PFSK-1 (cell line): ENCODE measurements at regions not wholly inside any gene's neighbourhood (a gene's known extent, or its start where the extent isn't known, plus 50 kb on each side); places are given as distances from the start of the nearest gene placed in this dataset.

ENCODE experiments used
- FOXP2 ChIP-seq: optimal IDR thresholded peaks from 2 replicates; pipeline ENCODE3; 2011; ENCODE audit warnings: borderline replicate concordance, control low read depth, inconsistent platforms; ENCODE audit not compliant: insufficient read depth; ENCODE audit errors: extremely low read length, extremely low read depth
- POLR2AphosphoS5 ChIP-seq: IDR thresholded peaks from 2 replicates; pipeline ENCODE4 v1.6.1; 2012; ENCODE audit warnings: low read depth, mild to moderate bottlenecking, control low read depth, low read length, moderate library complexity
- SIN3A ChIP-seq: IDR thresholded peaks from 2 replicates; pipeline ENCODE4 v1.6.1; 2012; ENCODE audit warnings: mild to moderate bottlenecking, low read length, moderate library complexity, borderline replicate concordance; ENCODE audit not compliant: insufficient read depth
- TAF1 ChIP-seq: IDR thresholded peaks from 2 replicates; pipeline ENCODE4 v1.6.1; 2012; ENCODE audit warnings: low read length, control low read depth, borderline replicate concordance; ENCODE audit not compliant: insufficient read depth
- TF ChIP-seq, protein P1 (sequence below), 2 experiments: IDR thresholded peaks; 2 replicates each; pipeline versions ENCODE4 v1.6.1 to v1.8.0; 2011 to 2012; ENCODE audit warnings: low read depth in 2 of 2, low read length in 2 of 2, control low read depth in 1 of 2, inconsistent platforms in 1 of 2, mild to moderate bottlenecking in 1 of 2, moderate library complexity in 1 of 2; ENCODE audit not compliant: insufficient read depth in 1 of 2

DNA sequence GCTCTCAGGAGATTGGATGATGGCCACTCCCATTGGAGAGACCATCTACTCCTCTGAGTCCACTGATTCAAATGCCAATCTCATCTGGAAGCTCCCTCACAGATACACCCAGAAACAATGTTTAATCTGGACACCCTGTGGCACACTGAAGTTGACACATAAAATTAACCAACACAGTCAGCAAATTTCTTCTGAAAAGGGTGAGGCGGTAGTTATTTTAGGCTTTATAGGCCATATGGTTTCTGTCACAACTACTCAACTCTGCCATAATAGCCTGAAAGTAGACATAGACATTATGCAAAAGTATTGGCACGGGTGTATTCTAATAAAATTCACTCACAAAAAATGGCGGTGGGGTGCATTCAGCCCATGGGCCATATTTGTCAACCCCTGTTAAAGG is 244.5 kb upstream of the VLDLR start:
- TF ChIP-seq POLR2AphosphoS5 (no peak), TAF1 (no peak), SIN3A (no peak), FOXP2 (no peak)
- TF ChIP-seq, protein P1, sequence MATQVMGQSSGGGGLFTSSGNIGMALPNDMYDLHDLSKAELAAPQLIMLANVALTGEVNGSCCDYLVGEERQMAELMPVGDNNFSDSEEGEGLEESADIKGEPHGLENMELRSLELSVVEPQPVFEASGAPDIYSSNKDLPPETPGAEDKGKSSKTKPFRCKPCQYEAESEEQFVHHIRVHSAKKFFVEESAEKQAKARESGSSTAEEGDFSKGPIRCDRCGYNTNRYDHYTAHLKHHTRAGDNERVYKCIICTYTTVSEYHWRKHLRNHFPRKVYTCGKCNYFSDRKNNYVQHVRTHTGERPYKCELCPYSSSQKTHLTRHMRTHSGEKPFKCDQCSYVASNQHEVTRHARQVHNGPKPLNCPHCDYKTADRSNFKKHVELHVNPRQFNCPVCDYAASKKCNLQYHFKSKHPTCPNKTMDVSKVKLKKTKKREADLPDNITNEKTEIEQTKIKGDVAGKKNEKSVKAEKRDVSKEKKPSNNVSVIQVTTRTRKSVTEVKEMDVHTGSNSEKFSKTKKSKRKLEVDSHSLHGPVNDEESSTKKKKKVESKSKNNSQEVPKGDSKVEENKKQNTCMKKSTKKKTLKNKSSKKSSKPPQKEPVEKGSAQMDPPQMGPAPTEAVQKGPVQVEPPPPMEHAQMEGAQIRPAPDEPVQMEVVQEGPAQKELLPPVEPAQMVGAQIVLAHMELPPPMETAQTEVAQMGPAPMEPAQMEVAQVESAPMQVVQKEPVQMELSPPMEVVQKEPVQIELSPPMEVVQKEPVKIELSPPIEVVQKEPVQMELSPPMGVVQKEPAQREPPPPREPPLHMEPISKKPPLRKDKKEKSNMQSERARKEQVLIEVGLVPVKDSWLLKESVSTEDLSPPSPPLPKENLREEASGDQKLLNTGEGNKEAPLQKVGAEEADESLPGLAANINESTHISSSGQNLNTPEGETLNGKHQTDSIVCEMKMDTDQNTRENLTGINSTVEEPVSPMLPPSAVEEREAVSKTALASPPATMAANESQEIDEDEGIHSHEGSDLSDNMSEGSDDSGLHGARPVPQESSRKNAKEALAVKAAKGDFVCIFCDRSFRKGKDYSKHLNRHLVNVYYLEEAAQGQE (IDR thresholded peaks at IDR 0.05; ENCODE audit: insufficient read depth in 1 of 2, low read depth in 2 of 2, low read length in 2 of 2), result no peak

DNA sequence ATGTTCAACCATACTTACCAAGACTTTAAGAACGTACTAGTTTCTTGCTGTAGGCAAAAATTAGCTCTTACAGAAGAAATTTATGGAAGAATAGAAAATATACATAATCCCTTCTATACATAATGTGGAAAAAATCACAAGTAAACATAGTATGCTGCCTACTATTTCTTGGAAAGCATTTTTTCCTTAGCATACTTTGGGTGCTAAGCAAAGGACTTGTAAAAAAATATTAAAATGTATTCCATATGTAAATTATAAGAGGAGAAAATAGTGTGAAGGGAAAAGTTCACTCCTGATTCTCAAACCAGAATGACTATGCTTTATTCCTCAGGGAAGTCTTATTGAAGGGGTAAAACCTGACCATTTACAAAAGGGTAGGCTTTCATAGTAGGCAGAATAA is 243.8 kb upstream of the VLDLR start:
- TF ChIP-seq, protein P1 (IDR thresholded peaks at IDR 0.05; ENCODE audit: insufficient read depth in 1 of 2, low read depth in 2 of 2, low read length in 2 of 2), result no peak
- TF ChIP-seq FOXP2 (no peak), TAF1 (no peak), SIN3A (no peak), POLR2AphosphoS5 (no peak)

DNA sequence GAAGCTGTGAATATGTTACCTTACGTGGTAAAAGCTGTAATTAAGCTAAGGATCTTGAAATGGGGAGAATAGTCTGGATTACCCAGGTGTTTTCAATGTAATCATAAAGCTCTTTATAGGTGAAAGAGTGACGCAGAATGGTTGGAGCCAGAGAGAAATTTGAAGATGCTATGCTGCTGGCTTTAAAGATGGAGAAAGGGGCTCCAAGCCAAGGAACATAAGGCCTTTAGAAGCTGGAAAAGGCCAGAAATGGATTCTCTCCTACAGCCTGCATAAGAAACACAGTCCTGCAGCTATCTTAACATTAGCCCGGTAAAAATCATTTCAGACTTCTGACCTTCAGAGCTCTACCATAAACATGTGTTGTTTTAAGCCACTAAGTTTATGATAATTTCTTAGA is 243.3 kb upstream of the VLDLR start:
- TF ChIP-seq TAF1, result no peak
- no peak for TF ChIP-seq POLR2AphosphoS5
- TF ChIP-seq FOXP2, result no peak
- TF ChIP-seq, protein P1 (IDR thresholded peaks at IDR 0.05; ENCODE audit: insufficient read depth in 1 of 2, low read depth in 2 of 2, low read length in 2 of 2), result no peak

DNA sequence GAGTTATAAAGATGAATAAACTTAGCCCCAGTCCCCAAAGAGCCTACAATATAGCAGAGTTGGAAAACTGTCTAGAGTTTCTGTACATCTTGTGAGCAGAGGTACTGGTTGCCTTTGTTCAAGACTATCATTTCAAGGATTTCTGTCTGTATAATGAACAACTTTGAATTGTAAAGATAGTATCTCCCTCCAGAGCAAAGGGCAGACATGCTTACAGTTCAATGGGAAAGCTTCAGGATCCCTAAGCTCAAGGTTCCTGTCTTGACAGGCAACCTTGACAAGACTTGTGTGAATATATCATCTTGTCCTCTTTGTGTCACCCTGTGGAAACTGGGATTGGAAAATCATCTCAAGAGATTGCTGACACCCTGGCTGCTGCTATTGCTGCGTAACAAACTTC is 242.8 kb upstream of the VLDLR start:
- no peak for TF ChIP-seq TAF1
- no peak for TF ChIP-seq POLR2AphosphoS5
- TF ChIP-seq FOXP2, result no peak
- TF ChIP-seq SIN3A, result no peak
- TF ChIP-seq, protein P1 (IDR thresholded peaks at IDR 0.05; ENCODE audit: insufficient read depth in 1 of 2, low read depth in 2 of 2, low read length in 2 of 2), result no peak

DNA sequence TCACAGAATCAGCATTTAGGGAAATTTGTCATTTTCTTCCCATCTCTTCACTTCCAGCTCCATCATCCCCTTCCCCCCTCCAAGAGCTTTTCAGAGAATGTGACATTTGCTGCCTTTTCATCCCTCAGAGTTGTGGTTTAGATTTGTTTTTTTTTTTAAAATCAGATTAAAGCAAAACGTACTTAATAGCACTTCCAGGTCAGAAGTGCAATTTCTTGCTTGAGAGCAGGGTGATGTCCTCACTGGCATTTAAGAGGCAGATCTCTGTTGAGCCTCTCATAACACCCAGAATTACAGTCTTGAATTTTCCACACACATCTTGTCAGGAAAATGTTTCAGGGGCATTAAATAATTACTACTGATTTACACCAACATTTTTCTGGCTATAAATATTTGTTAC is 236.8 kb upstream of the VLDLR start:
- TF ChIP-seq, protein P1 (IDR thresholded peaks at IDR 0.05; ENCODE audit: insufficient read depth in 1 of 2, low read depth in 2 of 2, low read length in 2 of 2), result no peak
- TF ChIP-seq TAF1 (no peak), FOXP2 (no peak), POLR2AphosphoS5 (no peak), SIN3A (no peak)
